Lung (tissue), 11 donors: ENCODE measurements at regions not wholly inside any gene's neighbourhood (a gene's known extent, or its start where the extent isn't known, plus 50 kb on each side); places are given as distances from the start of the nearest gene placed in this dataset.
"Not testable (repeated sequence)": the region's sequence is repeated elsewhere in the genome, so short reads cannot be mapped to it uniquely, and the experiment has no call there.

Experiments used
- ATAC-seq: fragments of 200-7000 bp; cut with Tn5 transposase; one replicate; pipeline ENCODE4 v1.9.1; 2020; ENCODE audit warnings: moderate number of reproducible peaks; ENCODE audit not compliant: insufficient read depth, low FRiP score
- DNase-seq, 3 donors: peaks; one replicate each; pipeline ENCODE4 v3.0.0-alpha.2; 2013 to 2017
- H3K27ac ChIP-seq, 2 donors: one replicate each; pipeline ENCODE4 v1.5.1; 2013; ENCODE audit warnings: mild to moderate bottlenecking in 2 of 2, moderate library complexity in 2 of 2, control low read depth in 1 of 2, inconsistent platforms in 1 of 2, low read depth in 1 of 2, low read length in 1 of 2
- H3K27me3 ChIP-seq, 3 donors: one replicate each; pipeline ENCODE4 v1.5.1; 2013; ENCODE audit warnings: low read length in 2 of 3; ENCODE audit not compliant: control insufficient read depth in 3 of 3, insufficient read depth in 3 of 3
- H3K36me3 ChIP-seq, 4 donors: one replicate each; pipeline ENCODE4 v1.5.1; 2013; ENCODE audit warnings: low read length in 4 of 4, mild to moderate bottlenecking in 1 of 4, moderate library complexity in 1 of 4; ENCODE audit not compliant: control insufficient read depth in 4 of 4, insufficient read depth in 4 of 4
- H3K4me1 ChIP-seq, 5 donors: one replicate each; pipeline ENCODE4 v1.5.1; 2013; ENCODE audit warnings: low read length in 5 of 5, mild to moderate bottlenecking in 2 of 5, moderate library complexity in 1 of 5; ENCODE audit not compliant: control insufficient read depth in 5 of 5, insufficient read depth in 5 of 5
- H3K4me3 ChIP-seq: one replicate; pipeline ENCODE4 v1.5.1; 2013; ENCODE audit warnings: mild to moderate bottlenecking, control low read depth, moderate library complexity
- H3K9ac ChIP-seq, 2 donors: one replicate each; pipeline ENCODE4 v1.5.1; 2013; ENCODE audit warnings: low read length in 2 of 2, control low read depth in 1 of 2; ENCODE audit not compliant: insufficient read depth in 1 of 2
- H3K9me3 ChIP-seq, 4 donors: one replicate each; pipeline ENCODE4 v1.5.1; 2013; ENCODE audit warnings: low read length in 3 of 4, mild to moderate bottlenecking in 1 of 4, moderate library complexity in 1 of 4; ENCODE audit not compliant: control insufficient read depth in 4 of 4, insufficient read depth in 3 of 4
- CTCF ChIP-seq: IDR thresholded peaks from 2 replicates; pipeline ENCODE4 v1.5.1; 2012; ENCODE audit warnings: mild to moderate bottlenecking; ENCODE audit errors: control extremely low read depth, extremely low read depth
- WGBS, 2 donors: extraction: QIAGEN DNeasy Blood & Tissue Kit; methylation state at CpG; one replicate each; pipeline ENCODE4 v1.1.7; 2013; 5-methylcytosine and 5-hydroxymethylcytosine counted together
- donor health status: control.
- donor health status: control.
- donor health status: Bipolar disorder and iron deficiency.
- donor health status: healthy.
- donor health status: DM: yes; HTN: yes; CAD: no.

DNA sequence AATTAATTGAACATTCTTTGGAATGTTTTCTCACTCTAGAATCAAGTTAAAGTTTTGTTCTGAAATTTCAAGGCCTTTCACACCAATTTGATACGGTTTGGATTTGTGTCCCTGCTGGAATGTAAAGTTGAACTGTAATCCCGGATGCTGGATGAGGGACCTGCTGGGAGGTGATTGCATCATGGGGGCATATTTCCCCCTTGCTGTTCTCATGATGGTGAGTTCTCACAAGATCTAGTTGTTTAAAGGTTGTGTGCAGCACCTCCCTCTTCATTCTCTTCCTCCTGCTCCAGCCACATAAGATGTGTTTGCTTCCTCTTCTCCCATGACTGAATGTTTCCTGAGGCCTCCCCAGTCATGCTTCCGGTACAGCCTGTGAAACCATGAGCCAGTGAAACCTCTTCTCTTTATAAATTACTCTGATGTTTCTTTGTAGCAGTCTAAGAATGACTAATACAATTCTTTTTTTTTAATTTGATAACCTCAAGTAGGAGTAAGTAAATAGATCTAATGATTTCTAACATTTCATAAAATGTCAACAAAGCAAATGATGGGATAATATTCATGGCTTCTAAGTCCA, 144.2 kb upstream of the CDH7 start:
- TF ChIP-seq CTCF = no peak
- Histone ChIP-seq H3K27me3 (no peaks in the 10 kb centered on the region), H3K4me3 (no peak overlapping the region), H3K9ac (no peak overlapping the region), H3K4me1 (no peaks in the 10 kb centered on the region), H3K9me3 (no peaks in the 10 kb centered on the region), H3K27ac (no peak overlapping the region), H3K36me3 (no peaks in the 10 kb centered on the region)
- DNase-seq (no peak), ATAC-seq (no peak)
- 71 to 76% methylated on average over 3 of the region's 3 CpGs for WGBS, 2 donors

DNA sequence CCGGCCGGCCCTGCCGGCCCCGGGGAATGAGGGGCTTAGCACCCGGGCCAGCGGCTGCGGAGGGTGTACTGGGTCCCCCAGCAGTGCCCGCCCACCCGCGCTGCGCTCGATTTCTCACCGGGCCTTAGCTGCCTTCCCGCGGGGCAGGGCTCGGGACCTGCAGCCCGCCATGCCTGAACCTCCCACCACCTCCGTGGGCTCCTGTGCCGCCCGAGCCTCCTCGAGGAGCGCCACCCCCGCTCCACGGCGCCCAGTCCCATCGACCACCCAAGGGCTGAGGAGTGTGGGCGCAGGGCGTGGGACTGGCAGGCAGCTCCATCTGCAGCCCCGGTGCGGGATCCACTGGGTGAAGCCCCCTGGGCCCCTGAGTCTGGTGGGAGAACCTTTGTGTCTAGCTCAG, 145.5 kb upstream of the CDH7 start:
- not testable (repeated sequence) for DNase-seq

GRCh38 chr18:65601775-65602174, 149.0 kb upstream of the CDH7 start:
- H3K27ac ChIP-seq = no peak overlapping the region
- ATAC-seq = no peak
- WGBS, 2 donors = 66 to 75% methylated on average over 2 of the region's 2 CpGs
- TF ChIP-seq CTCF = no peak
- no peaks in the 10 kb centered on the region for H3K27me3 ChIP-seq
- H3K4me3 ChIP-seq = no peak overlapping the region
- no peaks in the 10 kb centered on the region for H3K9me3 ChIP-seq
- H3K9ac ChIP-seq = no peak overlapping the region
- H3K36me3 ChIP-seq = no peaks in the 10 kb centered on the region
- DNase-seq = no peak
- no peaks in the 10 kb centered on the region for H3K4me1 ChIP-seq

More for the DNA sequence above, 145.5 kb upstream of the CDH7 start:
- H3K27me3 ChIP-seq, ATAC-seq, H3K27ac ChIP-seq, H3K36me3 ChIP-seq, H3K4me1 ChIP-seq, H3K9me3 ChIP-seq, H3K4me3 ChIP-seq, H3K9ac ChIP-seq: not testable (repeated sequence)
- WGBS, 2 donors = 94 to 97% methylated on average over 27 to 30 of the region's 30 CpGs

GRCh38 chr18:65592435-65592834, 158.4 kb upstream of the CDH7 start:
- no peak overlapping the region for H3K4me3 ChIP-seq
- no peak for ATAC-seq
- 49 to 69% methylated on average over 4 of the region's 4 CpGs for WGBS, 2 donors
- no peak overlapping the region for H3K27ac ChIP-seq
- no peaks in the 10 kb centered on the region for H3K4me1 ChIP-seq
- H3K27me3 ChIP-seq = no peaks in the 10 kb centered on the region
- TF ChIP-seq CTCF = no peak
- H3K36me3 ChIP-seq = no peaks in the 10 kb centered on the region
- no peak overlapping the region for H3K9ac ChIP-seq
- DNase-seq = peak in 2 of 3 donors; percentile 10 to 49
- H3K9me3 ChIP-seq = no peaks in the 10 kb centered on the region
